ENCODE measurements at regions not wholly inside any gene's neighbourhood (a gene's known extent, or its start where the extent isn't known, plus 50 kb on each side); places are given as distances from the start of the nearest gene placed in this dataset.

DNA sequence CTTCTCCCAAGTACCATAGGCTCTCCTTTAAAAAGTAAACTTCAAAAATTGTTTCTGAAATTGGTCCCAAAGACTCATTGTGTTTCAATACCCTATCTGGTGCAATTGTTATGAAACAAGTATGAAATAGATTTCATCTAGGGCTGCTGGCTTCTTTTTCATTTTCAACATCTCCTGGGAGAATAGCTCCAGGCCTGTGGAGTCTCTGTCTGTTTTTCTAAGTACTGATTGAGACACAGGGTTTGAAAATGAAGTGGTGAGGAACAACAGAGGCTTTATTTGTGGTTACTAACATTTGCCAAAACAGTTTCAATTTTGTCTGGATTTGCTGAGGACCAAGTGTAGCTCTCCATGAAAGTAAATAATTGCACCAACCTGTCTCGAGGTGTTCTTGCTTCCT lies 315.9 kb upstream of the LRATD1 start:
- H3K9me3 ChIP-seq (ENCODE audit: control insufficient read depth, low read depth, low read length): no peaks in the 10 kb centered on the region
- no peak overlapping the region for H2BK15ac ChIP-seq (ENCODE audit: low read depth, low read length)
- H3K27me3 ChIP-seq (ENCODE audit: insufficient read depth, low read length): no peaks in the 10 kb centered on the region
- Mint-ChIP-seq H3K4me1 (peaks cover 0 to 6% of the 10 kb centered on the region in 2 experiments; a peak in 1 of 4 replicates), H3K27me3 (ENCODE audit: low read depth) (no peaks in the 10 kb centered on the region), H3K9me3 (no peaks in the 10 kb centered on the region), H3K27ac (no peak overlapping the region), H3K4me3 (no peak overlapping the region), H3K36me3 (ENCODE audit: insufficient read depth in 1 of 3, low read depth in 3 of 3) (no peaks in the 10 kb centered on the region)
- WGBS (ENCODE audit: extremely low coverage, insufficient read length, low lambda C conversion rate): no CpG with 5 or more reads among the region's 1 CpG
- H3K79me1 ChIP-seq (ENCODE audit: insufficient read depth, low read depth, low read length, poor library complexity, severe bottlenecking): no peaks in the 10 kb centered on the region
- no peaks in the 10 kb centered on the region for H3K23me2 ChIP-seq (ENCODE audit: insufficient read length, low read depth, low read length, poor library complexity, severe bottlenecking)
- no peak overlapping the region for H2BK20ac ChIP-seq (ENCODE audit: low read depth, low read length, poor library complexity, severe bottlenecking)
- no peak overlapping the region for H3K4ac ChIP-seq (ENCODE audit: low read depth, low read length)
- H3K9ac ChIP-seq (ENCODE audit: extremely low read depth, insufficient read length, low read length): no peak overlapping the region
- H3K23ac ChIP-seq (ENCODE audit: insufficient read length, low read depth, low read length): no peak overlapping the region
- H3K4me2 ChIP-seq (ENCODE audit: insufficient read depth, insufficient read length, low read length): no peak overlapping the region
- H3T11ph ChIP-seq (ENCODE audit: low read length): no peak overlapping the region
- H3K4me1 ChIP-seq (ENCODE audit: insufficient read depth, low read length): no peaks in the 10 kb centered on the region
- no peak overlapping the region for H4K91ac ChIP-seq (ENCODE audit: insufficient read length, low read depth, low read length)
- no peak overlapping the region for H3K27ac ChIP-seq (ENCODE audit: insufficient read length, low read depth, low read length)
- no peak overlapping the region for H4K8ac ChIP-seq (replicated peaks; ENCODE audit: insufficient read length, low read depth, low read length)
- no peak overlapping the region for H2BK5ac ChIP-seq (ENCODE audit: insufficient read length, low read length)
- no peak overlapping the region for H2AFZ ChIP-seq (ENCODE audit: low read length)
- no peak for DNase-seq
- H2BK120ac ChIP-seq (ENCODE audit: low read depth, low read length, poor library complexity, severe bottlenecking): no peak overlapping the region
- H3K56ac ChIP-seq (ENCODE audit: insufficient read length, low read depth, low read length): no peak overlapping the region
- no peak overlapping the region for H2AK5ac ChIP-seq (ENCODE audit: insufficient read length, low read length)
- H4K5ac ChIP-seq (ENCODE audit: insufficient read length, low read depth, low read length): no peak overlapping the region
- no peak overlapping the region for H3K14ac ChIP-seq (ENCODE audit: insufficient read depth, low read length)
- no peak overlapping the region for H2BK12ac ChIP-seq (ENCODE audit: insufficient read length, low read depth, low read length)
- no peak overlapping the region for H3K18ac ChIP-seq (ENCODE audit: insufficient read length, low read depth, low read length)
- TF ChIP-seq, protein P1, sequence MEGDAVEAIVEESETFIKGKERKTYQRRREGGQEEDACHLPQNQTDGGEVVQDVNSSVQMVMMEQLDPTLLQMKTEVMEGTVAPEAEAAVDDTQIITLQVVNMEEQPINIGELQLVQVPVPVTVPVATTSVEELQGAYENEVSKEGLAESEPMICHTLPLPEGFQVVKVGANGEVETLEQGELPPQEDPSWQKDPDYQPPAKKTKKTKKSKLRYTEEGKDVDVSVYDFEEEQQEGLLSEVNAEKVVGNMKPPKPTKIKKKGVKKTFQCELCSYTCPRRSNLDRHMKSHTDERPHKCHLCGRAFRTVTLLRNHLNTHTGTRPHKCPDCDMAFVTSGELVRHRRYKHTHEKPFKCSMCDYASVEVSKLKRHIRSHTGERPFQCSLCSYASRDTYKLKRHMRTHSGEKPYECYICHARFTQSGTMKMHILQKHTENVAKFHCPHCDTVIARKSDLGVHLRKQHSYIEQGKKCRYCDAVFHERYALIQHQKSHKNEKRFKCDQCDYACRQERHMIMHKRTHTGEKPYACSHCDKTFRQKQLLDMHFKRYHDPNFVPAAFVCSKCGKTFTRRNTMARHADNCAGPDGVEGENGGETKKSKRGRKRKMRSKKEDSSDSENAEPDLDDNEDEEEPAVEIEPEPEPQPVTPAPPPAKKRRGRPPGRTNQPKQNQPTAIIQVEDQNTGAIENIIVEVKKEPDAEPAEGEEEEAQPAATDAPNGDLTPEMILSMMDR (conservative IDR thresholded peaks at IDR 0.05): no peak
- H3K79me2 ChIP-seq (ENCODE audit: insufficient read depth, low read length): no peaks in the 10 kb centered on the region
- H4K20me1 ChIP-seq (ENCODE audit: control insufficient read depth, insufficient read depth, insufficient read length): no peaks in the 10 kb centered on the region
